ENCODE measurements at regions not wholly inside any gene's neighbourhood (a gene's known extent, or its start where the extent isn't known, plus 50 kb on each side); places are given as distances from the start of the nearest gene placed in this dataset.
"Not testable (repeated sequence)": the region's sequence is repeated elsewhere in the genome, so short reads cannot be mapped to it uniquely, and the experiment has no call there.

DNA sequence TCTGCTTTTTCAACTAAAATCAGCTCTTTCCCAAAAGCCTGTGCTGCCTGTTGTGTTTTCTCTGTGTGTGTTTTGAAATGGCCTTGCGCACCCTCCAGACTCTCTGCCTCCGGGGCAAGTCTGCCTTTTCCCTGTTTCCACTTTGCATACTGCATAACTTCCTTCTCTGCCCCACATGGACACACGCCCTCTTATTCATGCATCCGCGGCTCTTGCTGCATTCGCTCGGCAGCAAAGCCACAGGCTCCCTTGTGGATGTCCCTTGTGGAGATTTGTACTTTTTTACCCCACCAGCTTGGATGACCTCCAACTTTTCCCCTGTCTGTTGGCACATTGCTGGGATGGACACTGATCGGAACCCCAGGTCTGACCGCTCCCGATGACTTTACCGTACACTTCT lies 147.6 kb downstream of the ADSS2 start:
- TF ChIP-seq CTCF (IDR thresholded peaks at IDR 0.05; ENCODE audit: low read depth, low read length, missing control alignments), result no peak
- H3K4me3 ChIP-seq (ENCODE audit: low read depth, low read length), result no peak overlapping the region
- DNase-seq (ENCODE audit: low read depth), result no peak

DNA sequence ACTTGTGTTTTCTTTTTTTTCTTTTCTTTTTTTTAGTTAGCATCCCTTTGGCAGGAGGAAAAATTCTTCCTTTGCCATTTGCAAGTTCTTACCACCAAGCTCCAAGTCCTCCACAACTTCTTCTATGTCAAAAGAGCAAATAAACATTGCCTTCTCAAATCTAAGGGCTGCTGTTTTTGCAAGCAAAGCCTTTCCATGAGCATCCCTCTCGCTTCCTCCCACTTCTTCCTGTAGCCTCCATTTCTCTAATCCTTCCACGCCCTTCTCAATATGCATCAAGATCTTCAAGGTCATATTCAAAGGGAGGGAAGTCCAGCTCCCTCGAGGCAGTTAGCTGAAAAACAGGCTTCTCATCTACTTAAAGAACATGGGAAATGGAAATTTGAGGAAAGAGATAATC lies 147.1 kb downstream of the ADSS2 start:
- DNase-seq (ENCODE audit: low read depth), result no peak
- H3K4me3 ChIP-seq (ENCODE audit: low read depth, low read length), result no peak overlapping the region
- no peak for TF ChIP-seq CTCF (IDR thresholded peaks at IDR 0.05; ENCODE audit: low read depth, low read length, missing control alignments)

- no peak for TF ChIP-seq CTCF (IDR thresholded peaks at IDR 0.05; ENCODE audit: low read depth, low read length, missing control alignments)
- DNase-seq (ENCODE audit: low read depth), result no peak
- H3K4me3 ChIP-seq (ENCODE audit: low read depth, low read length), result no peak overlapping the region
Observed at GRCh38 chr1:244305776-244306341, 145.8 kb downstream of the ADSS2 start.

DNA sequence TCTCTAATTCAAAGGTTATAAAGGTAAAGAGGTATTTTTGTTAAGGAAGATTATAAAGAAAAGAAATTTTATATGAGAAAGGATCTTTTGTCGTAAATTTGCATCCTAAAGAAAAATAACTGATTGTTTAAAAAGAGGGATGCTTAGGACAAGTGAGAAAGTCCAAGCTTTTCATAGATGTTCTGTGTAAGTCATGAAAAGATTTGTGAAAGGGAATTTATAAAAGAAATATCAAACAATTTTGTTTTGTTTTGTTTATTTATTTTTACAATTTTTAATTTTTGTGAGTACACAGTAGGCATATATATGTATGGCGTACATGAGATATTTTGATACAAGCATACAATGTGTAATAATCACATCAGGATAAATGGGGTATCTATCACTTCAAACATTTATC lies 145.2 kb downstream of the ADSS2 start:
- TF ChIP-seq CTCF (IDR thresholded peaks at IDR 0.05; ENCODE audit: low read depth, low read length, missing control alignments), result no peak
- H3K4me3 ChIP-seq (ENCODE audit: low read depth, low read length), result no peak overlapping the region
- no peak for DNase-seq (ENCODE audit: low read depth)

DNA sequence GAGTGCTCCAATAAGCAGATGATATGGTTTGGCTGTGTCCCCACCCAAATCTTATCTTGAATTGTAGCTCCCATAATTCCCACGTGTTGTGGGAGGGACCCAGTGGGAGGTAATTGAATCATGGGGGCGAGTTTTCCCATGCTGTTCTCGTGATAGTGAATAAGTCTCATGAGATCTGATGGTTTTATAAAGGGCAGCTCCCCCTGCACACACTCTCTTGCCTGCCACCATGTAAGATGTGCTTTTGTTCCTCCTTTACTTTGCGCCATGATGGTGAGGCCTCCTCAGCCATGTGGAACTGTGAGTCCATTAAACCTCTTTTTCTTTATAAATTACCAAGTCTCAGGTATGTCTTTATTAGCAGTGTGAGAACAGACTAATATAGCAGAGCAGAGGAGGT lies 142.5 kb downstream of the ADSS2 start:
- not testable (repeated sequence) for DNase-seq (ENCODE audit: low read depth); H3K4me3 ChIP-seq (ENCODE audit: low read depth, low read length)

DNA sequence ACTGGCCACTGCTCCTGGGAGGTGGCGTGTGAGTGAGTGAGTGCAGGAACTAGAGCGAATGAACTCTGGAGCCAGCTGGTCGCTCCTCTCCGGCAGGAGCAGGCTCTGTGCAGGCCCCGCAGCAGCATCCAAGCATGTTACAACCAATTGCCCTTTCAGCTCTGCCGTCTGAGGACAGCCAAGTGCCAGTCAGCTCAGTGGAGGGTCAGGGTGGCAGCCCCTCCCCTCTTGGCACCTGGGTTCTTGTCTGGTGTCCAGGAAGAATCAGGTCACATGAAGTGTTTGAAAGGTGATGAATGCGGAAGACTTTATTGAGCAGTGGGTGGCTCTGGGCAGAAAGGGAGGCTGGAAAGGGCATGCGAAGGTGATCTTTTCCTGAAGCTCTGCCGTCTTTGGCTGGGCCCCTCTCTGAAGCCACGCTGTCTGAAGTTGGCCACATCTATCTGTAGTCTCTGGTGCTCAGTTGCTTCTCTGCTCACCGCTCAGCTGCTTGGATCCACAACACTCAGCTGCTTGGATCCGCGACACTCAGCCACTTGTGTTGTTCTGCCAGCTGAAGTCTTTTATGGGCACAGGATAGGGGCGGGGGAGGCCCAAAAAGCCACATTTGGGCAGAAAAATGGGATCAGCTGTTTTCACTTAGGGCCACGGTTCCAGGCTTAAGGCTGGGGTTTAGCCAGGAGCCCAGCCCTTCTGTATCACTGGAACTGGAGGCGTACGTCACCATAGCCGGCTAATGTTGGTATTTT lies 139.8 kb downstream of the ADSS2 start:
- no peak overlapping the region for H3K4me3 ChIP-seq (ENCODE audit: low read depth, low read length)
- no peak for TF ChIP-seq CTCF (IDR thresholded peaks at IDR 0.05; ENCODE audit: low read depth, low read length, missing control alignments)
- no peak for DNase-seq (ENCODE audit: low read depth)

- DNase-seq (ENCODE audit: low read depth), result no peak
- no peak overlapping the region for H3K4me3 ChIP-seq (ENCODE audit: low read depth, low read length)
- TF ChIP-seq CTCF (IDR thresholded peaks at IDR 0.05; ENCODE audit: low read depth, low read length, missing control alignments), result no peak
Observed at GRCh38 chr1:244313346-244313745, 138.4 kb downstream of the ADSS2 start.
